OCI-LY3 (cell line): ENCODE measurements at regions not wholly inside any gene's neighbourhood (a gene's known extent, or its start where the extent isn't known, plus 50 kb on each side); places are given as distances from the start of the nearest gene placed in this dataset.

Source experiments
- CTCF ChIP-seq: fragments of 200-600, 300-600 bp; sonication (generic); IDR thresholded peaks from 2 replicates; pipeline ENCODE4 v1.5.1; 2014; ENCODE audit warnings: antibody characterized with exemption, low read length, low read depth
- EZH2phosphoT487 ChIP-seq: fragments of 200-600 bp; shearing (Covaris generic); IDR thresholded peaks from 2 replicates; pipeline ENCODE4 v1.6.1; 2018; ENCODE audit warnings: antibody characterized with exemption, mixed run types, low read depth

GRCh38 chr2:161555826-161556225 lies 68.4 kb upstream of the SLC4A10 start:
- no peak for TF ChIP-seq CTCF
- TF ChIP-seq EZH2phosphoT487: no peak
